ENCODE measurements at regions not wholly inside any gene's neighbourhood (a gene's known extent, or its start where the extent isn't known, plus 50 kb on each side); places are given as distances from the start of the nearest gene placed in this dataset.
"Not testable (repeated sequence)": the region's sequence is repeated elsewhere in the genome, so short reads cannot be mapped to it uniquely, and the experiment has no call there.

DNA sequence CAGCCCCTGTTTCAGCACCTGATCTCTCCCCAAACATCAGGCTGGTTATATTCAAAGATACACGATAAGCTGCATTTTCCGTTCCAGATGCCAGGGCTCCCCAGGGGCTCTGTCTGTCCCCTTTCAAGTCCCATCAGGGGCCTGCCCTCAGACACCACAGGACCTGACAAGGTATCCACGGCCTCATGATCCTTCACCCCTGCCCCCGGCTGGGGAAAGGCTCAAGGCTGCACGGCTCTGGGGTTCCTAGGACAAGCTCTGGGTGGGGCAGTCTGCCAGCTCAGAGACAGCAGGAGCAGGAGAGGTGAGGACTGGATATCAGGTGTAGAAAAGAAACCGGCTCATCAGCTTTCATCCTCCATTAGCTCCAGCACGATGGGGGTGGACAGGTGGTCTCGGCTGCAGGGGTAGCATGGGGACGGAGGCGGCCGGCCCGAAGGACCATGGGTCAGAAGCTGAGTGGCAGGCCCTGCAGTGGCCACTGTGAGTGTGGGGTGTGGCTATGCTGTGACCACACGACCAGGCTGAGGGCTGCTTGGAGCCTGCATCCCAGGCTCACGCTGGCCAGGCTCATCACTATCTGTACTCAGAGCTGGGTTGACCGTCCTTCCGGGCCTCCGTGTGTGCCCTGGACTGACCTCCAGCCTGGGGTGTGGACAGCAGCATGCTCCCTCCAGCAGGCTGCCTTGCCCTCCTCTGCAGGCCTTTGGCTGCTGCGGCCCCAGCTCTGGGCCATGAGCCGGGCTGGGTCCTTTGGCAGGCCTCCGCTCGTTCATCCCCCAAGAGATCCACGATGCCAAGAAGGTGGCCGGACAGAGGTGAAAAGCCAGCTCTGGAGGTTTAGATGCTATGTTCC, 386.2 kb downstream of the THBS2 start:
- no peak for DNase-seq (ENCODE audit: low read depth in 2 of 3, low spot score in 2 of 3)

DNA sequence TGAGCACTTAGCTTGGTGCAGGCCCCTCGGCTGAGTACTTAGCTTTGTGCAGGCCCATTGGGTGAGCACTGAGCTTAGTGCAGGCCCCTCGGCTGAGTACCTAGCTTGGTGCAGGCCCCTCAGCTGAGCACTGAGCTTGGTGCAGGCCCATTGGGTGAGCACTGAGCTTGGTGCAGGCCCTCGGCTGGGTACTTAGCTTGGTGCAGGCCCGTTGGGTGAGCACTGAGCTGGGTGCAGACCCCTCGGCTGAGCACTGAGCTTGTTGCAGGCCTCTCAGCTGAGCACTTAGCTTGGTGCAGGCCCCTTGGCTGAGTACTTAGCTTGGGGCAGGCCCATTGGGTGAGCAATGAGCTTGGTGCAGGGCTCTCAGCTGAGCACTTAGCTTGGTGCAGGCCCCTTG, 387.1 kb downstream of the THBS2 start:
- DNase-seq (ENCODE audit: low read depth in 2 of 3, low spot score in 2 of 3), result no peak

DNA sequence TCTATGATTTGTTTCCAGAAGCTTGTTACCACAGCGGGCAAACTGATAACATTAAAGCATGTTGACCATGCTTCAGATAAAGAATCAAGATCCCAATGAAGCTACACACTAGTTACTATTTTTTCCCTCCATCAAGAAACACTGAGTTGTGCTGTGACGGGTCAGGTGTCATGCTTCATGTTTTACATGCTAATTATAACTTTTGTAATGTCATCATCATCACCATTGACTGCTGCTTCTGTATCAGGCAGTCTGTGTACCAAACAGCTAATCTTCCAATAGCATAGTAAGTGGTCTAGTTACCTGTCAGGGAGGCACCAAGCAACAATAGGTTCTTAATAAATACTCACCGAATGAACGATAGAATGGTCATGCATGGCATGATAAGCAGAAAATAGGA, 388.1 kb downstream of the THBS2 start:
- no peak for DNase-seq (ENCODE audit: low read depth in 2 of 3, low spot score in 2 of 3)

DNA sequence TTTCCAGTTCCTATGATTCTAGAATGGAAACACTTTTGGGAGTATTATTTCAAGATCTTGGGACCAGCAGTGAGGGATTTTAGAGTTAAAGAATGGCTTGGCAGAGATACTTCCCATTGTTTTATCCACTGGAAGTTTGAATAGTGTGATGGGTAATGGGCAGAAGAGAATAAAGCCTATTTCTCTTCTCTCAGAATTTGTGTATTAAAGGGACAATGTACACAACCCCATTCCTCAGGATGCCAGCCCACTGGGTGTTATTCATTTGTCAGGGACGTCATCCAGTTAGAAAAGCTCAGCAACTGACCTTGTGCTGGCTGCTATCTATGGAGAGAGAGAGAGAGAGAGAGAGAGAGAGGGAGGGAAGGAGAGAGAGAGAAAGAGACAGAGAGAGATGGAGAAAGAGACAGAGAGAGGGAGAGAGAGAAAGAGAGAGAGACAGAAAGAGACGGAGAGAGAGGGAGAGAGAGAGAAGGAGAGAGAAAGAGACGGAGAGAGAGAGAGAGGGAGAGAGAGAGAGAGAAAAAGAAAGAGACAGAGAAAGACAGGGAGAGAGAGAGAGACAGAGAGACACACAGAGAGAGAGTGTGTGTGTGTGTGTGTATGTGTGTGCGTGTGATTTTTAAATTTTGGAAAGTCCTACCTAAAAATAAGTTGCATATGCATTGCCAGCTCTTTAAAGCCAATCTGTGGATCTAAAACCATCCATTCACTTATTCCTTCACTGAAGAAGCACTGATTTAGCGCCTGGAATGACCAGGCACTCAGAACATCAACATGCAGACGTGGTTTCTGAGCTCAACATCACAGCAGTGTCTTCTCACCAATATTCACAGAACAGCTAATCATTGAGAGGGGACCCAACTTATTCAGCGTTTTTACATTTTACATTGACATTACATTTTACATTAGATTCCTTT, 388.8 kb downstream of the THBS2 start:
- DNase-seq (ENCODE audit: low read depth in 2 of 3, low spot score in 2 of 3), result no peak

DNA sequence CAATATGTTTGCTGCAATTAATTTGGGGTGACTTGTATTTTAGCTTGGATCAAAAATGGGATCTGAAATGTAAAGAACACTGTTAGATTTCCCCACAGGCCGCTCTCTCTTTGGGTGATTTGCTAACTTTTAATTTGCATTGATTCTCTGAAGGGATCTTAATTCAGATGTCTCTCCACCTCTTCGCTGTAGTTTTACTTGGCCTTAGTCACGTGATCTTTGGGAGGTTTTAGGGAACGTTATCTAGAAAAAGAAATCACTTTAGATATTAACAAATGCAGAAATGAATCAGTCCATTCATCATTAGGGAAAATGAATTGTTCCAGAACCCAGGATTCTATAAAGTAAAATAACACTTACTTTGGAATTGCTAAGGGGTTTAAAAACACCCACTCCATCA, 390.2 kb downstream of the THBS2 start:
- DNase-seq (ENCODE audit: low read depth in 2 of 3, low spot score in 2 of 3), result no peak

DNA sequence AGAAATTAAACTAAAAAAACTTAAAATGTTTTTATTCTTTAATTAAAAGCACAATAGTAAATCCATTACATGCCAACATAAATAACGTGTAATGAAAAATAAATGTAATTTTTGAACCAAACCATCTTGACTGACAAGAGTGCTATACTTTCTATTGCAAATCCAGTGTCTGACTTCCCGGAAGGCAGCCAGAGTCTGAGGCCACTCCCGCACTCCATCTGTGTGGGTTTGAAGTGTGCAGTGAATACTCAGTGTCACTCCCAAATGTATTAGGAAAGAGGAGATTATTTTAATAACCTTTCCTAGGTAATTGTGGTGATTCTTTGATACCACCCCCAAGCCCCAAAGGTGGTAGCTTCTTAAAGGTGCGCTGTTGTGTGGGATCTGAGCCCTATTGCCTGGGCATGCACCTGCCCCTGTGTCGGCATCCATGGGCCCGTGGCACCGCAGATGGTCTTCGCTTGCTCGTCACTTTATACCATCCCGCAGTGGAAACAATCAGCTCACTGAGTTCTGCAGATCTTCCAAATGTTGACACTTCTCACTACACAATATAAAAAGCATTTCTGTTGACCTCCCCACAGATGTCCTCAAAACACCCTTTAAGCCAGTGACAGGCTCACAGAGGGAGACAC, 391.2 kb downstream of the THBS2 start:
- no peak for DNase-seq (ENCODE audit: low read depth in 2 of 3, low spot score in 2 of 3)

DNA sequence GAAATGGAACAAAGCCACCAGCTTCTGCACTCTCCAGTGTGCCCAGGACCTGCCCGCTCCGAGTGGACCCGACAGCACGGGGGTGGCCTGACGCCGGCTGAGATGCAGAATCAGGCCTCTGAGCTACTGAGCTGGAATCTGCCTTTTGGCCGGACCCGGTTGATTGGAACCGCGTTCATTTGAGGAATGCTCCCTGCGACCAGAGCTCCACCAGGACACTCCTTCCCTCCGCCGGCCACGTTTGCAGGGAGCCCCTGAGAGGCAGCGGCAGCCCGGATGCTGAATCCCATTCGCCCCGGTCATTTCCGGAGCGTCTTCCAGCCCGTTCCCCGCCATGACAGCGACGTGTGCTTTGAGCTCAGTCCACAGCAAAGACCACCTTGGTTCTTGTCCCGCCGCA, 392.7 kb downstream of the THBS2 start:
- no peak for DNase-seq (ENCODE audit: low read depth in 2 of 3, low spot score in 2 of 3)

DNA sequence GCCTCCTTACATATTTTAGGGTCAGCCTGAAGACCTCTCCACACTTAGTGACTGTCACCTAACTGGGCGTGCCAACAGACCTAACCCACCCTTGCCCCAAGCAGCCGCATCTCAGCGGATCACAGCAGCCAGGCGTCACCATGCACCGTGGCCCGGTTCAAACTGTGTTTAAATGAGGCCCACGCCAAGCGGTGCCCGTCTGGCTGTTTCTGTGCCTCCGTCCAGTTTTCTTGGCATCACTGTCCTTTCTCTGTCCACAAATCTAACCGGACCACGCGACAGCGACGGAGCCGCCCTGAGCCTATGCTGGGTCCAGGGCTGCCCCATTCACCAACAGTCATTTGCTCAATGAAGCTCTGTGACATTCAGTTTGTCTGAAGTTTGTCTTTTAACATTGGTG, 393.3 kb downstream of the THBS2 start:
- no peak for DNase-seq (ENCODE audit: low read depth in 2 of 3, low spot score in 2 of 3)

DNA sequence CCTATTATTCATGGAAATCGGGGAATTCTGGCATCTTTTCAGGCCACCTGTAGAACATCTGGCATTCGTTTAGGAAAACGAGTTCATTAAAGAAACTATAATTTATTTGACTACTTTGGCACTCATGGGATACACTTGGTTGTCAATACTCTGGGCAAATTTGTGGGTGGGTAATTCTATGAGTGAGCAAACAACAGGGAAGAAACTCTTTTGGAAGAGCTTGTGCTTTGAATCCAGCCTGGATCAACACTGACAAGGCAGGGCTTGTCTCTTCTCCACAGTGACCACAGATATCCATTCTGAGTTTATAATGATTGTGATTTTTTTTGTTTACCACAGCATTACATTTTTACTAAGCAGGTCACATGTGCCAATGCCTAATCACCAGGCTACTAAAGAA, 394.7 kb downstream of the THBS2 start:
- no peak for DNase-seq (ENCODE audit: low read depth in 2 of 3, low spot score in 2 of 3)

DNA sequence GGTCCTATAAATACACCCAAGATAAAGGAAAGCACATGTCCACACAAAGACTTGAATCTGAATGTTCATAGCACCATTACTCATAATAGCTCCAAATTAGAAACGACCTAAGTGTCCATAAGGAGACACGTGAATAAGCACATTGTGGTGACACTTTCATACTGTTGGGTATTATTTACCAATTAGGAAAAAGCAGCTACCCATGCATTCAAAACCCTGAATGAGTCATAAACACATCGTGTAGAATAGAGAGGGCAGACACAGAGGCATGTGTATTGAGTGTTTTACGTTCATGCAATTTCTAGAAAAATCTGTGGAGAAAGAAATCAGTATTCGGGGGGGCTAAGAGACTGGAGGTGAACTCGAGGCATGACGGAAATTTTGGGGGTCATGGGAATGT, 396.7 kb downstream of the THBS2 start:
- no peak for DNase-seq (ENCODE audit: low read depth in 2 of 3, low spot score in 2 of 3)

DNA sequence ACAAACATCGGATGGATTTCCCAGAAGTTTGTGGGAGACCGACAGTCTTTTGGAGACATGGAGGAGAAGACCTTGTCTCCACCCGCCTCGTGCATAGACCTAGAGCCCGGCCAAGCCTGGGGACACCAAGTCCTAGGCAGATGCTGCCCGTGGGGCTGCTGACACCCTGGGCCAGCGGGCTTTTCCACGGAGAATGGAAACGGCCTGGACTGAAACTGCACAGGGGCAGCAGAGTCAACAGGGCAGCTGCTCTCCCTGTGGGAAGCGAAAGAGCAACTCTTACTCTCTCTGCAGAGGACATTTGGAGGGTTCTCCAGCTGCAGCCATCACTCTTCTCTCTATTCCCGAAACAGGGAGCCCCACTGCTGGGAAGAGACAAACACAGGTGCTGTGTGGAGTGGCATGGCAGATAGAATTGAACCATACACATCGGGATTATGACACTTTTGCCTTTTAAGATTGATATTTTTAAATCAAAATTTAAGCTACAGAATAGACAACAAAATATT, 401.2 kb downstream of the THBS2 start:
- DNase-seq (ENCODE audit: low read depth in 2 of 3, low spot score in 2 of 3), result no peak

DNA sequence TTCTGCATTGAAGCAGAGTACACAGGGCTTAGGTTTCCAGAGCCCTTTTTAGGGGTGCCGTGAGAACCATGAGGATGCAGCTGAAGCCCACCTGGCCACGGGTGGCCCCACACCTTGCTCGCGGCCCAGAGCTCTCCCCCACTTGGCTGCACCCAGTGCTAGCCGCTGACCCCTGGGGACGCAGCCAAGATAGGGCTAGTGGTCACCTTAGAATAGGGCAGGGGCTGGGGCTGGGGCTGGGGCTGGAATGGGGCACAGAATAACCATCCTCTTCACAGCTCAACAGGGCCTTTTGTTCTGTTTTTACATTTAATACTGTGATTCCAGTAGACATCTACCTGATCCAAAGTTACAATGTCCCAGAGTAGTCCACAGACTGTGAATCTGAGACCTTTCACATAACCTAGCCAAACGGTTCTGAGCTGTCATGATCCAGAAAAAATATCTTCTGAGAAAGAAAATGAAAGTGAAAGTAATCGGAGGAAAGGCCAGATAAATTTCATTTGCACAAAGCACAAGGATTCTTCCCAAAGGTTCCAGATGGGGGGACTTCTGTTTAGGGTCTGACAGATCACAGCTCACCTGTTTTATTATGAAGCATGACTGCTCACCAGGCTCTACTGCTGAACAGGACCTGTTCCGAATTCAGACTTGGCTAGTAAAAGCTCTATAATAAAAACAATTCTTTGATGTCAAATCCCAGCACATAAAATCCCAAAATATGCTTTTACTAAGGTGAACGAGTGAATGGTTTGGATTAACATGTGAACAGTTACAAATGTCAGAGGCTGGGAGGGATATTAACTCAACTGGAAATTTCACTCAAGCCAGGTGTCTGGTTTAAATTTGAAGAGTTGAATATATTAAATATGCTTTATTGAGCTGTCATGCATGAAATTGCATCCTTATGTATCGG, 401.9 kb downstream of the THBS2 start:
- DNase-seq (ENCODE audit: low read depth in 2 of 3, low spot score in 2 of 3), result no peak

DNA sequence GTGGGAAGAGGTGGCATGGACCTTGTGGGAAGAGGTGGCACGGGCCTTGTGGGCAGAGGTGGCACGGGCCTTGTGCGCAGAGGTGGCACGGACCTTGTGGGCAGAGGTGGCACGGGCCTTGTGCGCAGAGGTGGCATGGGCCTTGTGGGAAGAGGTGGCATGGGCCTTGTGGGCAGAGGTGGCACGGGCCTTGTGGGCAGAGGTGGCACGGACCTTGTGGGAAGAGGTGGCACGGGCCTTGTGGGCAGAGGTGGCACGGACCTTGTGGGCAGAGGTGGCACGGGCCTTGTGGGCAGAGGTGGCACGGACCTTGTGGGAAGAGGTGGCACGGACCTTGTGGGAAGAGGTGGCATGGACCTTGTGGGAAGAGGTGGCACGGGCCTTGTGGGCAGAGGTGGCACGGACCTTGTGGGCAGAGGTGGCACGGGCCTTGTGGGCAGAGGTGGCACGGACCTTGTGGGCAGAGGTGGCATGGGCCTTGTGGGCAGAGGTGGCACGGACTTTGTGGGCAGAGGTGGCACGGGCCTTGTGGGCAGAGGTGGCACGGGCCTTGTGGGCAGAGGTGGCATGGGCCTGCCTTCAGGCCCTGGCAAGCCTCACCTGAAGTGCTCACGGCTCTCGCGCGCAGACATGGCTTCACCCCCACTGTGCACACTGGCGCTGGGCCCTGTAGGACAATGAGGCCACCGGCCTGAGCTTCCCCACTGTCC, 403.5 kb downstream of the THBS2 start:
- not testable (repeated sequence) for DNase-seq (ENCODE audit: low read depth in 2 of 3, low spot score in 2 of 3)

DNA sequence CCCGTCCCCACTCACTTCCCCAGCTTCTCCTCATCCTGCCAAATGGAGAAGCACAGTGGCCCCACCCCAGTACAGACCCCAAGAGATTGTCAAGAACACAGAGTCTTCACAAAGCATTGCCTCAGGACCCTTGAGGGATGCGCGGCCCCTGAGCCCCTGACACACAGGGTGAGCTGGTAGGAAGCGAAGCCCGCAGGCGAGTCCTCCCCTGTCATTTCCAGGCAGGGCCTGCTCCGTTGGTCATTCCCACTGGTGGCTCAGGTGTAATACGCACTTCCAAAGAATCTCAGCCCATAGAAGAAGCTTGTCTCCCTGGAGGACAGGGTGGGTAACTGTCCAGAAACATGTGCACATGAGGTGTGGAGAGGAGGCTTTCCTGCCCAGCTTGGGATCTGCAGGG, 404.2 kb downstream of the THBS2 start:
- DNase-seq (ENCODE audit: low read depth in 2 of 3, low spot score in 2 of 3), result no peak

DNA sequence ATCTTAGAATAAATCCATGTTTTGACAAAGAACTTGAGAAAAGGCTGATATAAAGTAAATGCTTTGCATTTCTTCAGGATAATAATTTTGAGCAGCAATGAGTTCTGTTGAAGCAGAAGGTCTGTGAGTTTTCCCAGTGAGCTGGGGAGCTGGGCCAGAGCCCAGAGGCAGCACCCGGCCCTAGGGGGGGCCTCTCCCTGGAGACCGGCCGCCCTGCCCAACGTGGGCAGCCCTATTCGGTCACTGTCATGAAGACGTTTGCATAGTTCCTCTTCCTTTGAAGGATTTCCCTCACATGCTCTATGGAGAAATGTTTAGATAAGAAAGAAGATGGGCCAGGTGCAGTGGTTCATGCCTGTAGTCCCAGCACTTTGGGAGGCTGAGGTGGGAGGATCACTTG, 404.8 kb downstream of the THBS2 start:
- DNase-seq (ENCODE audit: low read depth in 2 of 3, low spot score in 2 of 3), result no peak

DNA sequence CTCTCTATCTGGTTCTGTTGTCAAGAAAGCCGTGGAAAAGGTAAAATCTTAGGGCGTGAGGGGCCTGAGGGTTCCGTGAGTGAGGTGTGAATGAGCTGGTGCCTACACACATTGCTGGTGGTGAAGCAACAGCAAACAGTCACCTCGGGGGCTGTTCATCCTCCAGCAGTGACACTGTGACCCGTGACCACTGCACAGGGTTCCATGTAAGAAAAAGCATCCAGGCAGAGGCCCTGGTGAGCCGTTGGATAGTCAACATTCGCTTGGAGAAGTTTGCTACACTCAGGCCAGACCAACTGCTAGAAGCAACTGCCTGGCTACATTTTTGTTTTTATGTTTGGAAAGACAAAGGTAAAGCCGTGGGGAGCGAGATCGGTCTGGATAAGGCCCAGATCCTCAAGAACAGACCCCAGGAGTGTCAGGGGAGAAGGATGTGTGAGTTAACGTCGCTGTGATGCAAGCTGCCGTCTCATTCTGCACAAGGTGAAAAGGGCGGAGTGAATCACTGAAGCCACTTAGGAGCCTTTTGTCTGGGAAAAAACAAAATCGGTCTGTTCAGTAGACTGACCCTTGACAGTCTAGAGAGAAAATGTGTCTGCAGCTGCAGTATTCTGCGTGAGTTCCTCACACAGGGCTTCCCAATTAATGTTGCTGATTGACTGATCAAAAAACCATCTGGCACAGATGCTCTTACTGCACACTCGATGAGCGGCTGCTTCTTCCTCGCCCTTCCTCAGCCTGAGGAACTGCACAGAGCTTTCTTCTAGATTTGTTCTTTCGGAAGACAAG, 404.0 kb downstream of the SMOC2 start:
- no peak for DNase-seq (ENCODE audit: low read depth in 2 of 3, low spot score in 2 of 3)

DNA sequence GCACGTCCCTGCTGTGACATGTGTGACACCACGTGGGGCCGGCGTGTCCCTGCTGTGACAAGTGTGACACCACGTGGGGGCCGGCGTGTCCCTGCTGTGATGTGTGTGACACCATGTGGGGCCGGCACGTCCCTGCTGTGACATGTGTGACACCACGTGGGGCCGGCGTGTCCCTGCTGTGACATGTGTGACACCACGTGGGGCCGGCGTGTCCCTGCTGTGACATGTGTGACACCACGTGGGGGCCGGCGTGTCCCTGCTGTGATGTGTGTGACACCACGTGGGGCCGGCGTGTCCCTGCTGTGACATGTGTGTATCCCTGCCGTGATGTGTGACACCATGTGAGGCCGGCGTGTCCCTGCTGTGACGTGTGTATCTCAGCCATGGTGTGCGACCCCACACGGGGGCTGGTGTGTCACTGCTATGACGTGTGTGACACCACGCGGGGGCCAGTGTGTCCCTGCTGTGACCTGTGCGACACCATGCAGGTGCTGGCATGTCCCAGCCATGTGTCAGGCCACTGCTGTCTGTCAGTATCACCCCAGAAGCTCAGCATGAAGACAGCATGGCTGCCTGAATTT, 401.7 kb downstream of the SMOC2 start:
- not testable (repeated sequence) for DNase-seq (ENCODE audit: low read depth in 2 of 3, low spot score in 2 of 3)

DNA sequence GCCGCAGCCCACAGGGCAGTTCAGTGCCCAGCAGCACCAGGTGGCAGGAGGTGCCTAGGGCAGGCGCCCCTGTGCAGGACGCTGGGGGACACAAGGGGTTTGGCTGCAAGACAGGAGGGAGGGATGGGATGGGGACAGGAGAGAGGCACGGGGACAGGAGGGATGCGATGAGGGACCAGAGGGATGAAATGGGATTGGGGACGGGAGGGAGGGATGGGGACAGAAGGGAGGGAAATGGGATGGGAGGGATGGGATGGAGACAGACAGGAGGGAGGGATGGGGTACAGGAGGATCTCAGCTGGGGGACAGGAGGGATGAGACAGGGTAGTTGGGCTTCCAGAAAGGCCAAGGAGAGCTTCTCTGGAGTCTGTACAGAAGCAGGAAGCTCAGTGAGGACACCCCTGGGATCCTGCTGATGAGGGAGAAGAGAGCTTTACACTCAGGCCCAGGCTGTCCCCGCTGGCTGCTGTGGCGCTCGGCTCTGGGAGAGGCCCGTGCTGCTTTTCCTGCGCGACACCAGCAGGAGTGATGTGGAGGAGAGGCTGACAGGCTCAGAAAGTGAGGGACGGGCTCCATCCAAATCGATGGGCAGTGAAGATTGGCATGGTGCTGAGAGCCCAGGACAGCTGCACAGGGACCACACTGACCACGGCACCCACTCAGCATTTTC, 400.8 kb downstream of the SMOC2 start:
- no peak for DNase-seq (ENCODE audit: low read depth in 2 of 3, low spot score in 2 of 3)

All from hematopoietic multipotent progenitor cell (in vitro differentiated cells).